Body of pancreas (tissue), 4 donors: ENCODE measurements at regions not wholly inside any gene's neighbourhood (a gene's known extent, or its start where the extent isn't known, plus 50 kb on each side); places are given as distances from the start of the nearest gene placed in this dataset.

ENCODE experiments used
- POLR2A ChIP-seq, 3 donors: fragments of 450-650 bp; IDR thresholded peaks; one replicate each; pipeline ENCODE4 v1.6.1; 2016; ENCODE audit warnings: antibody characterized with exemption in 3 of 3, mild to moderate bottlenecking in 2 of 3
- TF ChIP-seq, protein P1 (sequence below), 7 experiments: fragments of 450-650 bp in 4 of 7; fragments of 200-600 bp in 3 of 7; sonication (generic) in 3 of 7; IDR thresholded peaks; one replicate each; pipeline ENCODE4 v1.5.1; 2016 to 2019; ENCODE audit warnings: antibody characterized with exemption in 7 of 7

DNA sequence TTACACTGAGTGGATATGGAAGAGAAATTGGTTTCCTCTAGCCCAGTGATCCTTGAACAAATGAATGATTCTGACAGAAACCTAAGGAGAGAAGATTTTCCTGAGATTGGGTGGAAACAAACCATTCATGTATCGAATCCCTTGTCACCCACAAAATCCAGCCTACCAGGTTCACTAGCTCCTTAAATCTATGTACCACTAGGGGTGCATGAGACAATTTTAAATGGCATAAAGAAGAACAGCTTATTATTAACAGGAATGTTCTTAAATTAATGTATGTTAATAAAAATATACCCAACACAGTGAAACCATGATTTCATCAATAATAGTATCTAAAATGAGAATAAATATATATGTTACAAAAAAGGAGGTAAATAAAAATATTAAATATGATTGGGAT lies 118.4 kb upstream of the LNX1 start:
- TF ChIP-seq, protein P1, sequence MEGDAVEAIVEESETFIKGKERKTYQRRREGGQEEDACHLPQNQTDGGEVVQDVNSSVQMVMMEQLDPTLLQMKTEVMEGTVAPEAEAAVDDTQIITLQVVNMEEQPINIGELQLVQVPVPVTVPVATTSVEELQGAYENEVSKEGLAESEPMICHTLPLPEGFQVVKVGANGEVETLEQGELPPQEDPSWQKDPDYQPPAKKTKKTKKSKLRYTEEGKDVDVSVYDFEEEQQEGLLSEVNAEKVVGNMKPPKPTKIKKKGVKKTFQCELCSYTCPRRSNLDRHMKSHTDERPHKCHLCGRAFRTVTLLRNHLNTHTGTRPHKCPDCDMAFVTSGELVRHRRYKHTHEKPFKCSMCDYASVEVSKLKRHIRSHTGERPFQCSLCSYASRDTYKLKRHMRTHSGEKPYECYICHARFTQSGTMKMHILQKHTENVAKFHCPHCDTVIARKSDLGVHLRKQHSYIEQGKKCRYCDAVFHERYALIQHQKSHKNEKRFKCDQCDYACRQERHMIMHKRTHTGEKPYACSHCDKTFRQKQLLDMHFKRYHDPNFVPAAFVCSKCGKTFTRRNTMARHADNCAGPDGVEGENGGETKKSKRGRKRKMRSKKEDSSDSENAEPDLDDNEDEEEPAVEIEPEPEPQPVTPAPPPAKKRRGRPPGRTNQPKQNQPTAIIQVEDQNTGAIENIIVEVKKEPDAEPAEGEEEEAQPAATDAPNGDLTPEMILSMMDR (IDR thresholded peaks at IDR 0.05), result no peak
- TF ChIP-seq POLR2A (IDR thresholded peaks at IDR 0.05), result no peak
